K562 (cell line): ENCODE measurements at regions not wholly inside any gene's neighbourhood (a gene's known extent, or its start where the extent isn't known, plus 50 kb on each side); places are given as distances from the start of the nearest gene placed in this dataset.

Source experiments
- ATAC-seq: fragments of 200-7000 bp; cut with Tn5 transposase; 3 replicates; pipeline ENCODE4 v1.9.1; 2020; ENCODE audit warnings: moderate library complexity
- BruUV-seq: library from RNA; stranded (reverse); fragments of 400-500 nt; replicated peaks from 2 replicates; lab custom pipeline; 2021; lab: Mats Ljungman, UMichigan
- CTCF ChIA-PET: fragments of 300-600 bp; formaldehyde crosslinking; extraction: SDS; loops from one replicate; lab custom pipeline; 2021; ENCODE audit warnings: low intra/inter-chr PET ratio; lab: Yijun Ruan, JAX
- POLR2A ChIA-PET: fragments of 300-600, 350-650 bp; sonication (Branson Sonifier 250); formaldehyde crosslinking; extraction: SDS; loops from one replicate; lab custom pipeline; 2021; ENCODE audit warnings: antibody characterized with exemption, inconsistent platforms; lab: Yijun Ruan, JAX
- DNase-seq, 4 experiments: peaks; one replicate each; pipeline versions ENCODE4 v3.0.0 to v3.0.0-alpha.2; 2011 to 2018; ENCODE audit warnings: low spot score in 3 of 4, mixed read lengths in 3 of 4; ENCODE audit errors: extremely low read depth in 1 of 4
- FAIRE-seq: peaks from 2 replicates; lab custom pipeline; 2011; peaks lifted over from hg19 to GRCh38; lab: Jason Lieb, UNC
- H2AFZ ChIP-seq: 2 replicates; pipeline ENCODE4 v1.6.0; 2011; ENCODE audit warnings: low read depth, low read length, control low read depth, inconsistent platforms
- H3K27ac ChIP-seq: fragments of 200-600 bp; 3 replicates; pipeline ENCODE4 v1.8.0; 2011; ENCODE audit warnings: low read depth, mild to moderate bottlenecking, control low read depth, inconsistent platforms, low read length, moderate library complexity, mixed read lengths; ENCODE audit errors: extremely low read depth
- H3K27me3 ChIP-seq, 2 experiments: fragments of 300-600 bp in 1 of 2; 2 replicates in 1 of 2; 3 replicates in 1 of 2; pipeline versions ENCODE4 v1.6.0 to v1.8.0; 2011; ENCODE audit warnings: inconsistent platforms in 2 of 2, low read length in 2 of 2, mild to moderate bottlenecking in 1 of 2, mixed read lengths in 1 of 2, moderate library complexity in 1 of 2; ENCODE audit not compliant: control insufficient read depth in 2 of 2, insufficient read depth in 2 of 2
- H3K36me3 ChIP-seq: fragments of 300-600 bp; 3 replicates; pipeline ENCODE4 v1.8.0; 2011; ENCODE audit warnings: mild to moderate bottlenecking, low read length, inconsistent platforms; ENCODE audit not compliant: control insufficient read depth, insufficient read depth
- H3K4me1 ChIP-seq, 2 experiments: fragments of 200-600 bp in 1 of 2; replicated peaks in 1 of 2; 2 replicates in 1 of 2; 3 replicates in 1 of 2; pipeline versions ENCODE4 v1.5.1 to v1.8.0; 2011; ENCODE audit warnings: inconsistent platforms in 2 of 2, low read length in 2 of 2, mild to moderate bottlenecking in 1 of 2, mixed read lengths in 1 of 2, moderate library complexity in 1 of 2; ENCODE audit not compliant: control insufficient read depth in 2 of 2, insufficient read depth in 2 of 2
- H3K4me2 ChIP-seq: 2 replicates; pipeline ENCODE4 v1.6.1; 2011; ENCODE audit warnings: low read length, control low read depth, inconsistent platforms, mixed read lengths; ENCODE audit not compliant: insufficient read depth
- H3K4me3 ChIP-seq: fragments of 200-600 bp; sonication (generic), shearing (Covaris generic); 2 replicates; pipeline ENCODE4 v1.5.1; 2016; ENCODE audit warnings: control low read depth, inconsistent platforms
- H3K79me2 ChIP-seq: fragments of 200-600 bp; 3 replicates; pipeline ENCODE4 v1.8.0; 2011; ENCODE audit warnings: low read length, inconsistent platforms; ENCODE audit not compliant: control insufficient read depth, insufficient read depth
- H3K9ac ChIP-seq, 2 experiments: 2 replicates each; pipeline versions ENCODE4 v1.6.0 to v1.6.1; 2011; ENCODE audit warnings: low read depth in 2 of 2, low read length in 2 of 2, control low read depth in 1 of 2, inconsistent platforms in 1 of 2, mild to moderate bottlenecking in 1 of 2, mixed read lengths in 1 of 2; ENCODE audit not compliant: insufficient read depth in 1 of 2
- H3K9me1 ChIP-seq: one replicate; pipeline ENCODE4 v1.6.0; 2011; ENCODE audit warnings: inconsistent platforms, mild to moderate bottlenecking, low read length, moderate library complexity; ENCODE audit not compliant: control insufficient read depth, insufficient read depth
- H3K9me3 ChIP-seq: replicated peaks from 2 replicates; pipeline ENCODE4 v1.5.1; 2011; ENCODE audit warnings: low read depth, low read length, inconsistent platforms; ENCODE audit not compliant: control insufficient read depth, insufficient read depth
- H4K20me1 ChIP-seq: replicated peaks from 2 replicates; pipeline ENCODE4 v1.6.1; 2011; ENCODE audit warnings: low read length, inconsistent platforms, mixed read lengths; ENCODE audit not compliant: control insufficient read depth, insufficient read depth
- CSDE1 ChIP-seq, 2 experiments: fragments of 450-650 bp; IDR thresholded peaks; 2 replicates each; pipeline ENCODE4 v1.6.1; 2016; ENCODE audit warnings: mild to moderate bottlenecking in 1 of 2
- ETS2 ChIP-seq: IDR thresholded peaks from 2 replicates; pipeline ENCODE4 v1.6.1; 2016; ENCODE audit warnings: borderline replicate concordance, missing genetic modification characterization, mild to moderate bottlenecking, moderate library complexity, missing compliant biosample characterization; ENCODE audit not compliant: poor library complexity, severe bottlenecking
- JUN ChIP-seq, 2 experiments: sonication (generic) in 1 of 2; formaldehyde crosslinking in 1 of 2; IDR thresholded peaks; 2 replicates each; pipeline versions ENCODE4 v1.6.1 to v1.8.0; 2012 to 2022; ENCODE audit warnings: borderline replicate concordance in 2 of 2, mild to moderate bottlenecking in 2 of 2, improper control_type of control experiment in 1 of 2, low read depth in 1 of 2, low read length in 1 of 2, missing genetic modification reagents in 1 of 2
- MCM5 ChIP-seq: fragments of 450-650 bp; IDR thresholded peaks from 2 replicates; pipeline ENCODE4 v1.6.1; 2016; ENCODE audit warnings: low read depth
- WGBS: fragments of 100-300 bp; shearing (Covaris generic); methylation state at CpG from one replicate; pipeline ENCODE4 v1.1.6; 2016; ENCODE audit warnings: low coverage, mixed read lengths; ENCODE audit not compliant: insufficient coverage; ENCODE audit errors: missing lambda C conversion rate; 5-methylcytosine and 5-hydroxymethylcytosine counted together
- in situ Hi-C: fragments of 300-500 bp; cut with MboI; formaldehyde crosslinking; loops from 4 replicates; pipeline ENCODE4 v1.15.0; 2018; ENCODE audit warnings: inconsistent platforms, mixed read lengths
- intact Hi-C: fragments of 100-400 bp; cut with micrococcal nuclease; formaldehyde crosslinking; loops from 2 replicates; pipeline ENCODE4 v1.14.2; 2022
- TF ChIP-seq, protein P1 (sequence below): sonication (generic); formaldehyde crosslinking; IDR thresholded peaks from 2 replicates; pipeline ENCODE4 v1.8.1; 2023; ENCODE audit warnings: mild to moderate bottlenecking, missing genetic modification reagents, moderate library complexity

DNA sequence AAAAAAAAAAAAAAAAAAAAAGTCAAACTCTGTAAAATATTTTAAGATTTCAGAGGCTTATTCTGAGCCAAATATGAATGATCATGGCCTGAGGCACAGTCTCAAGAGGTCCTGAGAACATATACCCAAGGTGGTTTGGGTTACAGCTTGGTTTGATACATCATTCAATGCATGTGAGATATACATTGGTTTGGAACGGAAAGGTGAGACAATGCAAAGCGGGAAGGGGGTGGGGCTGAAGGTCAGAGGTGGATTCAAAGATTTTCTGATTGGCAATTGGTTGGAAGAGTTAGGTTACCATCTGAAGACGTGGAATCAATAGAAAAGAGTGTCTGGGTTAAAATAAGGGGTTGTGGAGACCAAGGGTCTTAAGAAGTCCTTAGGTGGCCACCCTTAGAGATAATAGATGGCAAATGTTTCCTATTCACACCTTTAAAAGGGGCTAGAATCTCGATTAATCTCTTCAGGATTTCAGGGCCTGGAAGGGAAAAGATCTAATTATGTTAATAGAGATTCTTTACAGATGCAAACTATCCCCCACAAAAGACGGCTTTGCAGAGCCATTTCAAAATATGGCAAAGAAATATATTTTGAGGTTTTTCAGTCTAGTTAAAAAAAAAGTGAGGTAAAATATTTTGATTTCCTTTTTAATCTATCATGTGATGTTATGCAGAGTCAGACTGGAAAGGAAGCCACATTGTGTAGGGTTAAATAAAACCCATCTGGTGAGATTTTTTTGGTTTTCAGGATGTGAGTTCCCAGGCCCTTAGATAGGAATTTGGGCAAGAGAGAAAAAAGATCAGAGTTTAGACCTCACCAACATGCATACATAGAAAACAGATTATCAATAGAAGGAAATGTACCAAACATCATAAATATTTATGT, 173.8 kb upstream of the CNOT2 start:
- BruUV-seq = no TSS peak
- 20% methylated on average over 5 of the region's 5 CpGs for WGBS
- no peak for FAIRE-seq

More for the DNA sequence above, 173.8 kb upstream of the CNOT2 start:
- in situ Hi-C loops = no loop called here
- ATAC-seq (no peak), DNase-seq (no peak)
- H3K4me1 ChIP-seq = no peaks in the 10 kb centered on the region; a peak in 1 of 5 replicates
- ChIA-PET CTCF (interaction anchor here (0.7 kb wide), 1 partner anchor 445 kb away, joined by 3 read pairs; no protein-coding TSS in a partner anchor), POLR2A (no interaction called here)
- no peaks in the 10 kb centered on the region for H4K20me1 ChIP-seq
- H2AFZ ChIP-seq = no peak overlapping the region
- intact Hi-C loops = no loop called here
- H3K4me2 ChIP-seq = no peak overlapping the region
- H3K79me2 ChIP-seq = no peaks in the 10 kb centered on the region
- no peak overlapping the region for H3K4me3 ChIP-seq
- no peaks in the 10 kb centered on the region for H3K36me3 ChIP-seq
- H3K27ac ChIP-seq = no peak overlapping the region
- no peaks in the 10 kb centered on the region for H3K9me3 ChIP-seq
- no peak for TF ChIP-seq JUN (IDR thresholded peaks at IDR 0.05; ENCODE audit: borderline replicate concordance, low read depth, low read length)
- no peak for TF ChIP-seq JUN (CRISPR knock-in tag; IDR thresholded peaks at IDR 0.05; ENCODE audit: borderline replicate concordance)
- no peak for TF ChIP-seq MCM5
- no peak for TF ChIP-seq ETS2 (tag)
- no peak for TF ChIP-seq CSDE1 (IDR thresholded peaks at IDR 0.05)
- TF ChIP-seq, protein P1, sequence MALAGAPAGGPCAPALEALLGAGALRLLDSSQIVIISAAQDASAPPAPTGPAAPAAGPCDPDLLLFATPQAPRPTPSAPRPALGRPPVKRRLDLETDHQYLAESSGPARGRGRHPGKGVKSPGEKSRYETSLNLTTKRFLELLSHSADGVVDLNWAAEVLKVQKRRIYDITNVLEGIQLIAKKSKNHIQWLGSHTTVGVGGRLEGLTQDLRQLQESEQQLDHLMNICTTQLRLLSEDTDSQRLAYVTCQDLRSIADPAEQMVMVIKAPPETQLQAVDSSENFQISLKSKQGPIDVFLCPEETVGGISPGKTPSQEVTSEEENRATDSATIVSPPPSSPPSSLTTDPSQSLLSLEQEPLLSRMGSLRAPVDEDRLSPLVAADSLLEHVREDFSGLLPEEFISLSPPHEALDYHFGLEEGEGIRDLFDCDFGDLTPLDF = no peak
- H3K27me3 ChIP-seq = no peaks in the 10 kb centered on the region
- H3K9me1 ChIP-seq = no peaks in the 10 kb centered on the region
- no peak overlapping the region for H3K9ac ChIP-seq
